NCI-H1092 treated with DMSO at 0.1 percent for 48 hours (cell line): ENCODE measurements at regions not wholly inside any gene's neighbourhood (a gene's known extent, or its start where the extent isn't known, plus 50 kb on each side); places are given as distances from the start of the nearest gene placed in this dataset.

Source experiments
- DNase-seq: peaks from one replicate; lab custom pipeline; 2025; lab: John Stamatoyannopoulos, UW

- no peak for DNase-seq
These were observed 420.9 kb downstream of the METTL15 start for GRCh38 chr11:28529046-28529445.

DNA sequence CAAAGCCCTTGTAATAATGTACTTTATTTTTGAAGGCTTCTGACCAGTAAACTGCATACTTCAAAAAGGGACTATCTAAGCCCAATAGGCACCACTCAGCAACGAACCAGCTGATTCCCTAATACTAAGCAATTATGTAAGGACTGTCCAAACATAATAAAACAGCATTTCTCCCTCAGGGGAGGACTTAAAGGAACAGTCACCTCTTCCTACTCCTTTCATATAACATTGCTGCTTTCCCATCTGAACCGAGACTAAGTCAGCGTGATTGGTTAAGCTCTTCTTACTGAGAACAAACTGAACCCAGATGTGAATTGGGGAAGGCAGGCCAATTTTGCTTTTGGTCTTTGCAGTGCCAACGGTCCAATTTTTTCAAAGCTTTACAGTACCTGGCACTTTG is 420.0 kb downstream of the METTL15 start:
- no peak for DNase-seq

- no peak for DNase-seq
These were observed 418.2 kb downstream of the METTL15 start for GRCh38 chr11:28526406-28526751.

DNA sequence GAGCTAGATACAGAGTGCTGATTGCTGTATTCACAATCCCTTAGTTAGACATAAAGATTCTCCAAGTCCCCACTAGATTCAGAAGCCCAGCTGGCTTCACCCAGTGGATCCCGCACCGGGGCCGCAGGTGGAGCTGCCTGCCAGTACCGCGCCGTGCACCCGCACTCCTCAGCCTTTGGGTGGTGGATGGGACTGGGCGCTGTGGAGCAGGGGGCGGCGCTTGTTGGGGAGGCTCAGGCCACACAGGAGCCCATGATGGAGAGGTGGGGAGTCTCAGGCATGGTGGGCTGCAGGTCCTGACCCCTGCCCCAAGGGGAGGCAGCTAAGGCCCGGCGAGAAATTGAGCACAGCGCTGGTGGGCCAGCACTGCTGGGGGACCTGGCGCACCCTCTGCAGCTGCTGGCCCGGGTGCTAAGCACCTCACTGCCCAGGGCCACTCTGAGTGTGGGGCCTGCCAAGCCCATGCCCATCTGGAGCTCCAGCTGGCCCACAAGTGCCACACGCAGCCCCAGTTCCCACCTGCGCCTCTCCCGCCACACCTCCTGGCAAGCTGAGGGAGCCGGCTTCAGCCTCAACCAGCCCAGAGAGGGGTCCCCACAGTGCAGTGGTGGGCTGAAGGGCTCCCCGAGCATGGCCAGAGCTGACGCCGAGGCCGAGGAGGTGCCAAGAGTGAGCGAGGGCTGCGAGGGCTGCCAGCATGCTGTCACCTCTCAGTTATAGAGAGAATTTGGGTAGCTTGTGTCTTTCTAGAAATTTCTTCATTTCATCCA is 417.6 kb downstream of the METTL15 start:
- DNase-seq: no peak

GRCh38 chr11:28524098-28524497 is 415.9 kb downstream of the METTL15 start:
- DNase-seq: no peak

GRCh38 chr11:28521075-28521474 is 412.9 kb downstream of the METTL15 start:
- DNase-seq: no peak

GRCh38 chr11:28520291-28520690 is 412.1 kb downstream of the METTL15 start:
- DNase-seq: no peak

DNA sequence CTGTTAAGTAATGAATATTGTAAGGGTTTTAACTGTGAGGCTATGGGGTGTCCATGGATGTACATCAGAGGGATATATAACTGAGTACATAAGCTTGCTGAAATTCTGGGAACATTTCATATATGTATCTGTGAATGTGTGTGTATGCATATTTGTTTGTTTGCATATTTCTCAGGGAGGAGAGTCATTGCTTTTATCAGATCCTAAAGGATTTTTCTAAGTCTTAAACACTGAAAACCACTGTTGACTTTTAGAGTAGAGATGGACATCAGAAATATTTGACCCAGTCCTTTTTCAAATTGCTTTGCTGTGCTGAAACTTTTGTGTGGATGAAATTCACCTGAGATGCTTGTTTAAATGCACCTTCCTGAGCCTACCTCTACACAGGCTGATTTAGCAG is 410.6 kb downstream of the METTL15 start:
- DNase-seq: no peak

GRCh38 chr11:28517621-28518020 is 409.4 kb downstream of the METTL15 start:
- DNase-seq: no peak

DNA sequence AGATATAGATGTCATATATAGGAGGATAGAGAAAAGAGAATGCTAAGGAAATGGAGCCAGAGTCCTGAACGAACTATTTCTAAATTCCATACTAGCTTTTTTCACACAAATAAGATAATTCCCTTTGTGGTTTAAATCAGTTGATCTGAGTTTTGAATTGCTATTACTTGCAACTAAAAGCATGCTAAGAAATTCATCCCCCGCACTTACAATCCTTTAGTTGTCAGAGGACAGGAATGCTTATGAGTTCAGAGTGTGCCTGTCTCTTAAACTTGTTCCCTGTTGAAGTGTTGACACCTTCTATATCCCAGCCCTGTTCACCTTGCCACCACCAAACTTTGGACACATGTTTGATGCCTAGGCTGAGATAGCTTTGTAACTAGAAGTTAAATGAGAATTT is 406.2 kb downstream of the METTL15 start:
- DNase-seq: no peak

GRCh38 chr11:28512143-28512756 is 404.1 kb downstream of the METTL15 start:
- no peak for DNase-seq

DNA sequence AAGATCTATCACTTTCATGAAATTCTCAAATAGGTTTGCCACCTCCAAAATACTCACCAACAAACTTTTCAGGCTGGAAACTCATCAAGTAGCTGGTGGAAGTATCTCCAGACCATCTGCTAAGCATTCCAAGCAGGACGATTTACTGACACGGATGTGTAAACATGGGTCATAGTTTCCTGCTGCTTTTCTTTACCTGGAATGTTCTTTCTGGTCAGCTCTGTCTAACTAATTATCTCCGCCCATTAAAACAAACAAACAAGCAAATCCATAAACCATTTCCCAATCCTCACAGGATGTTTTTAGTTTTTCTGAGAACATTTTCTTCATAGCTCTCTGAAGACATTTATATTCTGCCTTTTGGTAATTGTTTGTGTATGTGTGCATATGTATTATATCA is 397.0 kb downstream of the METTL15 start:
- DNase-seq: no peak

DNA sequence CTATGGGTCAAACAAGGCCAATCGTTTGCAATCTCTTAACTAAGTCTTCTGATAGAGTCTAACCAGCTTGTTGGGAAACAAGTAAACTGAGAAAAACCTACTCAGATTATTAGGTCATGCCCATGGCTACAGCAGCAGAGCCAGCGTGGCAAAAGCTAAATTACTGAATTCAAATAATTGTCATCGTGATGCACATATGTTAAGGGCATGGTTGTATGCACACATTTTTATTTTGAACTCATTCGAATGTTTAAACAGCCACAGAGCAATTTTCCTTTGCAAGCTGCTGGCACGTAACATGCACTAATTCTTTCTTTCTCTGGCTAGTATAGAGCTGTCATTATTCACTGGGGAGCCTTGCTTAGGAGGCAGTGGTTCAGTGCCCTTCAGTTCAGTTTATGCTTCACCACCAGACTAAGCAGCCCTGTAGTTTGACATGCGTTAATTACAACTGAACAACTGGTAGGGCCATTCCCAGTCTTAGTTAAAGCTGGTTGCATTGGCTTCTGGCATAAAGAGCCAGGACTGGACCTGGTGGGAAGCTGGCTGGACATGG is 396.4 kb downstream of the METTL15 start:
- DNase-seq: no peak

DNA sequence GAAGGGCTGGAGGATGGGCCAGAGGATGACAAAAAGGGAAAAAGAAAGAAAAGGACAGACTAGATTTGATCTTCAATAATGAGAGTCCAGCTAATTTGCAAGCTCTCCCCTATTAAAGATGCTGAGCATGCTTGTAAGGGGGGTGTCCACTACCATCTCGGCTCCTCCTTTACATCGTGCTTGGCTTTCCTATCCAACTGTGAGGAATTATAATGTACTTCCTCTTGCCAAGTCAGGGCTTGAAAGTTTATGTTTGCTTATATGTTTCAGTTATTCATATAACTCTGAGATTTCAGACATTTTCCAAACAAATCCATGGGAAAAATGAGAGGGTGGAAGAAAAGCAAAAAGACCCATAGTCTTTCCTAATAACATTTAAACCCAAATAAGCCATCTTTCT is 387.1 kb downstream of the METTL15 start:
- DNase-seq: no peak

DNA sequence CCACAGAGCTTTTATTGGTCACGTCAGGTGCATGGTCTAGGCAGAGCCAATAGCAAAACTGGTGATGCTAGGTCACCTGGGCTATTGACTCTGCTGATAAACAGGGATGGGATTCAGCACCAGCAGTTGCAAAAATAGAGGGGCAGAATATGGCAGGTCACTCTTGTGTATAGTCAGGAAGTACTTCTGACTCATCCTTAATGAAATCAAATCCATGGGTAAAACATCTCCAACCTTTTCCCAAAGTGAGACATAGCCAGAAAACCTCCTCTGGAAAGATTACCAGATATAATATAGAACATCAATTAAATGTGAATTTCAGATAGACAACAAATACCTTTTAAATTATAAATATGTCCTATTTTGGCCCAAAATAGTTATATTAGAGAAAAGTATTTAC is 383.2 kb downstream of the METTL15 start:
- DNase-seq: no peak

DNA sequence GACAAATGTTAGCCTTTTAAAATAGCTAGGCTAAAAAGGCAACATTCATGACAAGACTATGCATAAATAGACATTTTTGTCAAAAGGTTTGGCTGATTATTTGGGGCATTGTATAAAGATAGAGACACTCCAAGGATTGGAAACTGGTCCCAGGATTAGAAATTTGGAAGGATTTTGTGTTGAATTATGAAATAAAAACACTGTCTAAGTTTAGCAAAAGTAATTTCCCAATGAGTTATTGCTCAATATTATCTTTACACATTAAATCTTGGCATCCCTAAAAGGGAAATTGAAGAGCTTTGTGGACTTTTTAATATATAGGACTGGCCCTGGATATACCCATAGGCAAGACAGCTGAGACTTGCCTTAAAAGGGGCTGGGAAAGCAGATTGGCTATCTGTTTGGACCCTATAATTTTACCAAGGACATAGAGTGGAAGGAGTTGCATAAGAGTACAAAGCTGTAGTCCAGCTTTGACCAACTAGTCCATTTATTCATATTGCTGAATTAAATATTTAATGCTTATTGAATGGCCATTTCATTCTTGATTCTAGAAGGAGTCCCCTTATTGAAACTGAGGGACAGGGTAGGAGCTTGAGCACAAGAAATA is 382.7 kb downstream of the METTL15 start:
- DNase-seq: no peak

GRCh38 chr11:28488336-28488735 is 380.1 kb downstream of the METTL15 start:
- DNase-seq: no peak

- DNase-seq: no peak
These were observed 375.1 kb downstream of the METTL15 start for GRCh38 chr11:28483072-28483867.

- DNase-seq: no peak
These were observed 374.5 kb downstream of the METTL15 start for GRCh38 chr11:28482666-28483065.

DNA sequence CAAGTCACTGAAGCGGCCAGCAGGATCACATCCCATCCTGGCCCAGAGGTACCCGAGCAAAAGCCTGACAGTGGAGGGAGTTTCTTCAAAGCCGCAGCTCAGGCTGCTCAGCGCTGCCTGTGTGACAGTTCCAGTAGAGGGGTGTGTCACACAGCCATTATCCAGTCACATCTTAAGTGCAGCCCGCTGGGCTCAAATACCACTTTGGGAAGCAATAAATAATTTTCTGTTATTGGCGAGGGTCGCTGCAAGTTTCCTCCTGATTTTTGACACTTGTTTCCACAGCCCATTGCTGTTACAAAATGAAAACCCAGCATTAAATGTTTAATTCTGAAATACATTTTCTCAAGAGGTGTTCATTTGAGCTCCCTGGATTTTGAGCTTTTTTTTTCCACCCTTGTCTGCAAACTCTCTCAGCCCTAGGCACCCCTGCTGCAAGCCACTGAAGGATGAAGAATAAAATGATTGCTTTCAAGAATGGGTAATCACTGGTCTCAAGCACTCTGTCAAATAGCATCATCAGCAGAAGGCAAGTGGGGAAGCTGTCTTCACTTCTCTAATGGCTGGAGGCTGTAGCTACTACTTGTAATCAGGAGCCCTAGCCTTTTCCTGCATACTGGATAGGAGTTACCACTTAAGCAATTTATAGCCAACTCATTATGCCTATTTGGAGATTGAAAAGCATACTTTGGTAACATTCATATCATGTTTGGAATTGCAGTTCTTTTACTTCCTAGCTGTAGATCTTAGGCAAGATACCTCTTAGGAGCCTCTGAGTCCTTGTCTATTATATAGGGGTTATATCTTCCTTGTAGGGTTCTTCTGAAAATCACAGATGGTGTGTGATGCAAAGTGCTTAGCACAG is 373.7 kb downstream of the METTL15 start:
- no peak for DNase-seq

DNA sequence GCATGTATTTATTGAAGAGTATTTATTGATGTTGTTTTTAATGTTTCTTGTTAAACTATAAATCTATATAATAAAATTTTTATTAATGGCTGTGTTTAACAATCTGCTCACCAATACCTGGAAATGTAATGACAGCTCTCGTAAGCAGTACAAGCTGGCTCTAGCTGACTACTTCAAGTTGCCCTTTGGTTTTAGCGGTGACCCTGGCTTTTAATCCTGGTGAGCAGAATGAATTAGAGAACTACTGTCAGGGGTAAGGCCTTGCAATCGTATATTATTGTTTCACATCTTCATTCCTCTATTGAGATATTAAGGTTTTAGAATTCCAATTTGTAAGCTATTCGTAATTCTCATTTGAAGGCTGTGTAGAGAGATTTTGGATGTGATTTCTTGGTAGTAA is 372.2 kb downstream of the METTL15 start:
- DNase-seq: no peak
